ENCODE measurements at regions not wholly inside any gene's neighbourhood (a gene's known extent, or its start where the extent isn't known, plus 50 kb on each side); places are given as distances from the start of the nearest gene placed in this dataset.

DNA sequence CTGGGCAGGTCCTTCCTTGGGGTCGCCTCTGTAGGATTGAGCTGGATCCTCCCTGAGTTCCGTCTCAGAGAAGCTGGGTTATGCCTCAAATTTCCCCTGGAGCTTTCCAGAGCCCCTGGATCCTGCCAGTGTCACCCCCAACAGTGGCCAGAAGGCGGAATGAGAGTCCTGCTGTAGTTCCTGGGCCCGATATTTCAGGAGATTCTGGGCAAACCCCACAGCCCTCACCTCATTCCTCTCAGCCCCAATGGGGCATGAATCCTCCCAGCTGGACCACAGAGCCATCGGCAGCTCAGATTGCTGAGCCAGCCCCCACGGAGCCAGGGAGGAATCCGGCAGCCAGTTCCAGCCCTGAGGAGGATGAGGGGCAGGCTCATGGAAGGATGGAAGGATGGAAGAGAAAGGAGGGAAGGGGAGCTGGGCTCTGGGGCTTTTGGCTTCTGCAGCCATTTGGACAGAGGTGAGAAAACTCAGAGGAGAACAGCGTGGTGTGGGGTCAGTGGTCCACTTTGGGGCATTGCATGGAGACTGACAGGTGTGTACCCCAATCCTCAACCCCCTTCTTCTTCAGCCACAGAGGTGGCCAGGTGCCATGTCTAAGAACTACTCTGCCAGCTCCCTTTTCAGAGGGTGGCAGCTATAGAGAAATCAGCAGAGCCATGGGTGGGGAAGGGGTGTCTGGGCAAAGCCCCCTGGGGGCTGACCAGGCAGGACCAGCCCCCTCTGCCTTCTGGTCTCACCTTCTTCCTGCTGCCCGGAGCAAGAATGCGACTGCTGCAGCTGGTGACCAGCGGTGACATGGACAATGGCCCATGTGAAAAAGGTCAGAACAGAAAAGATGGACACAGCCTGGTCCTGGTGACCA lies 867.6 kb downstream of the TBC1D22A start:
- Histone ChIP-seq H3K27ac (replicated peaks) (no peak overlapping the region), H3K27me3 (ENCODE audit: insufficient read depth, poor library complexity, severe bottlenecking) (no peaks in the 10 kb centered on the region), H3K4me3 (replicated peaks; ENCODE audit: insufficient read depth, low read length) (no peak overlapping the region)
- no peak for DNase-seq (ENCODE audit: low read depth in 1 of 2, low spot score in 1 of 2)
- TF ChIP-seq POLR2AphosphoS5 (IDR thresholded peaks at IDR 0.05; ENCODE audit: low read depth) (no peak), GABPA (IDR thresholded peaks at IDR 0.05; ENCODE audit: low read depth) (no peak), SPI1 (IDR thresholded peaks at IDR 0.05; ENCODE audit: borderline replicate concordance, low read depth) (no peak)
- TF ChIP-seq, protein P1, sequence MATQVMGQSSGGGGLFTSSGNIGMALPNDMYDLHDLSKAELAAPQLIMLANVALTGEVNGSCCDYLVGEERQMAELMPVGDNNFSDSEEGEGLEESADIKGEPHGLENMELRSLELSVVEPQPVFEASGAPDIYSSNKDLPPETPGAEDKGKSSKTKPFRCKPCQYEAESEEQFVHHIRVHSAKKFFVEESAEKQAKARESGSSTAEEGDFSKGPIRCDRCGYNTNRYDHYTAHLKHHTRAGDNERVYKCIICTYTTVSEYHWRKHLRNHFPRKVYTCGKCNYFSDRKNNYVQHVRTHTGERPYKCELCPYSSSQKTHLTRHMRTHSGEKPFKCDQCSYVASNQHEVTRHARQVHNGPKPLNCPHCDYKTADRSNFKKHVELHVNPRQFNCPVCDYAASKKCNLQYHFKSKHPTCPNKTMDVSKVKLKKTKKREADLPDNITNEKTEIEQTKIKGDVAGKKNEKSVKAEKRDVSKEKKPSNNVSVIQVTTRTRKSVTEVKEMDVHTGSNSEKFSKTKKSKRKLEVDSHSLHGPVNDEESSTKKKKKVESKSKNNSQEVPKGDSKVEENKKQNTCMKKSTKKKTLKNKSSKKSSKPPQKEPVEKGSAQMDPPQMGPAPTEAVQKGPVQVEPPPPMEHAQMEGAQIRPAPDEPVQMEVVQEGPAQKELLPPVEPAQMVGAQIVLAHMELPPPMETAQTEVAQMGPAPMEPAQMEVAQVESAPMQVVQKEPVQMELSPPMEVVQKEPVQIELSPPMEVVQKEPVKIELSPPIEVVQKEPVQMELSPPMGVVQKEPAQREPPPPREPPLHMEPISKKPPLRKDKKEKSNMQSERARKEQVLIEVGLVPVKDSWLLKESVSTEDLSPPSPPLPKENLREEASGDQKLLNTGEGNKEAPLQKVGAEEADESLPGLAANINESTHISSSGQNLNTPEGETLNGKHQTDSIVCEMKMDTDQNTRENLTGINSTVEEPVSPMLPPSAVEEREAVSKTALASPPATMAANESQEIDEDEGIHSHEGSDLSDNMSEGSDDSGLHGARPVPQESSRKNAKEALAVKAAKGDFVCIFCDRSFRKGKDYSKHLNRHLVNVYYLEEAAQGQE (IDR thresholded peaks at IDR 0.05; ENCODE audit: insufficient replicate concordance, low read depth), result no peak
- TF ChIP-seq, protein P2, sequence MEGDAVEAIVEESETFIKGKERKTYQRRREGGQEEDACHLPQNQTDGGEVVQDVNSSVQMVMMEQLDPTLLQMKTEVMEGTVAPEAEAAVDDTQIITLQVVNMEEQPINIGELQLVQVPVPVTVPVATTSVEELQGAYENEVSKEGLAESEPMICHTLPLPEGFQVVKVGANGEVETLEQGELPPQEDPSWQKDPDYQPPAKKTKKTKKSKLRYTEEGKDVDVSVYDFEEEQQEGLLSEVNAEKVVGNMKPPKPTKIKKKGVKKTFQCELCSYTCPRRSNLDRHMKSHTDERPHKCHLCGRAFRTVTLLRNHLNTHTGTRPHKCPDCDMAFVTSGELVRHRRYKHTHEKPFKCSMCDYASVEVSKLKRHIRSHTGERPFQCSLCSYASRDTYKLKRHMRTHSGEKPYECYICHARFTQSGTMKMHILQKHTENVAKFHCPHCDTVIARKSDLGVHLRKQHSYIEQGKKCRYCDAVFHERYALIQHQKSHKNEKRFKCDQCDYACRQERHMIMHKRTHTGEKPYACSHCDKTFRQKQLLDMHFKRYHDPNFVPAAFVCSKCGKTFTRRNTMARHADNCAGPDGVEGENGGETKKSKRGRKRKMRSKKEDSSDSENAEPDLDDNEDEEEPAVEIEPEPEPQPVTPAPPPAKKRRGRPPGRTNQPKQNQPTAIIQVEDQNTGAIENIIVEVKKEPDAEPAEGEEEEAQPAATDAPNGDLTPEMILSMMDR (IDR thresholded peaks at IDR 0.05; ENCODE audit: insufficient read depth, low read length), result no peak

DNA sequence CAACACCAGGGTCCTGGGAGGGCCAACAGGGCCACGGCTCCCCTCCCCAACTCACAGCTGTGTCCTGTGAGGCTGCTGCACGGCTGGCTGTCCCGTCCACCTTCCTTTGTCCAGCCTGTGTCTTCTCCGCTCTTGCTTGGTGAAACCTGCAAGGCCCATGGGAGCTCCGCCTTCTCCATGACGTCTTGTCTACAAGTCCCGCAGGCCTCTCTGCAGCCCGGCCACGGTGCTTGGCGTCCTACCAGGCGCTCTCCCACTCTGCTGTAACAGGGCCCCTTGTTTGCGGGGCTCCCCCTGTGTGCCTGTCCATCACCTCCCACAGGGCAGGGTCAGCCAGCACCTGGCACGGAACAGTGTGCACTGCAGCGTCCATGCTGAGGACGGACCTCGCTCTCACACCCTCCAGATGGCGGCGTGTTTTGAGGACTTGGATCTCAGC lies 866.8 kb downstream of the TBC1D22A start:
- DNase-seq (ENCODE audit: low read depth in 1 of 2, low spot score in 1 of 2), result no peak
- Histone ChIP-seq H3K27ac (replicated peaks) (no peak overlapping the region), H3K27me3 (ENCODE audit: insufficient read depth, poor library complexity, severe bottlenecking) (no peaks in the 10 kb centered on the region), H3K4me3 (replicated peaks; ENCODE audit: insufficient read depth, low read length) (no peak overlapping the region)
- TF ChIP-seq, protein P1 (IDR thresholded peaks at IDR 0.05; ENCODE audit: insufficient replicate concordance, low read depth), result no peak
- TF ChIP-seq SPI1 (IDR thresholded peaks at IDR 0.05; ENCODE audit: borderline replicate concordance, low read depth) (no peak), POLR2AphosphoS5 (IDR thresholded peaks at IDR 0.05; ENCODE audit: low read depth) (no peak), GABPA (IDR thresholded peaks at IDR 0.05; ENCODE audit: low read depth) (no peak)
- TF ChIP-seq, protein P2 (IDR thresholded peaks at IDR 0.05; ENCODE audit: insufficient read depth, low read length), result no peak

- no peaks in the 10 kb centered on the region for H3K27me3 ChIP-seq (ENCODE audit: insufficient read depth, poor library complexity, severe bottlenecking)
- H3K27ac ChIP-seq (replicated peaks), result no peak overlapping the region
- no peak for DNase-seq (ENCODE audit: low read depth in 1 of 2, low spot score in 1 of 2)
- TF ChIP-seq, protein P2 (IDR thresholded peaks at IDR 0.05; ENCODE audit: insufficient read depth, low read length), result no peak
- no peak for TF ChIP-seq SPI1 (IDR thresholded peaks at IDR 0.05; ENCODE audit: borderline replicate concordance, low read depth)
- no peak for TF ChIP-seq POLR2AphosphoS5 (IDR thresholded peaks at IDR 0.05; ENCODE audit: low read depth)
- TF ChIP-seq GABPA (IDR thresholded peaks at IDR 0.05; ENCODE audit: low read depth), result no peak
- TF ChIP-seq, protein P1 (IDR thresholded peaks at IDR 0.05; ENCODE audit: insufficient replicate concordance, low read depth), result no peak
- H3K4me3 ChIP-seq (replicated peaks; ENCODE audit: insufficient read depth, low read length), result no peak overlapping the region
Measured at GRCh38 chr22:47628477-47629272, 866.2 kb downstream of the TBC1D22A start.

Measured in HL-60 (cell line).